Ovary (tissue), 3 donors: ENCODE measurements at regions not wholly inside any gene's neighbourhood (a gene's known extent, or its start where the extent isn't known, plus 50 kb on each side); places are given as distances from the start of the nearest gene placed in this dataset.

Experiments
- EP300 ChIP-seq: sonication (generic); formaldehyde crosslinking; IDR thresholded peaks from one replicate; pipeline ENCODE4 v1.6.1; 2017; ENCODE audit warnings: antibody characterized with exemption
- POLR2A ChIP-seq: fragments of 450-650 bp; IDR thresholded peaks from one replicate; pipeline ENCODE4 v1.6.1; 2017; ENCODE audit warnings: antibody characterized with exemption, mild to moderate bottlenecking, moderate library complexity
- TF ChIP-seq, protein P1 (sequence below), 3 donors: fragments of 450-650 bp in 2 of 3; fragments of 200-600 bp in 1 of 3; IDR thresholded peaks; one replicate each; pipeline versions ENCODE4 v1.5.1 to v1.8.0; 2016 to 2022; ENCODE audit warnings: antibody characterized with exemption in 3 of 3, mild to moderate bottlenecking in 1 of 3
- donor health status: DM: no; HTN: no; CAD: no.

- TF ChIP-seq EP300 (no peak), POLR2A (no peak)
- TF ChIP-seq, protein P1, sequence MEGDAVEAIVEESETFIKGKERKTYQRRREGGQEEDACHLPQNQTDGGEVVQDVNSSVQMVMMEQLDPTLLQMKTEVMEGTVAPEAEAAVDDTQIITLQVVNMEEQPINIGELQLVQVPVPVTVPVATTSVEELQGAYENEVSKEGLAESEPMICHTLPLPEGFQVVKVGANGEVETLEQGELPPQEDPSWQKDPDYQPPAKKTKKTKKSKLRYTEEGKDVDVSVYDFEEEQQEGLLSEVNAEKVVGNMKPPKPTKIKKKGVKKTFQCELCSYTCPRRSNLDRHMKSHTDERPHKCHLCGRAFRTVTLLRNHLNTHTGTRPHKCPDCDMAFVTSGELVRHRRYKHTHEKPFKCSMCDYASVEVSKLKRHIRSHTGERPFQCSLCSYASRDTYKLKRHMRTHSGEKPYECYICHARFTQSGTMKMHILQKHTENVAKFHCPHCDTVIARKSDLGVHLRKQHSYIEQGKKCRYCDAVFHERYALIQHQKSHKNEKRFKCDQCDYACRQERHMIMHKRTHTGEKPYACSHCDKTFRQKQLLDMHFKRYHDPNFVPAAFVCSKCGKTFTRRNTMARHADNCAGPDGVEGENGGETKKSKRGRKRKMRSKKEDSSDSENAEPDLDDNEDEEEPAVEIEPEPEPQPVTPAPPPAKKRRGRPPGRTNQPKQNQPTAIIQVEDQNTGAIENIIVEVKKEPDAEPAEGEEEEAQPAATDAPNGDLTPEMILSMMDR (IDR thresholded peaks at IDR 0.05) = no peak
Measured at GRCh38 chr6:63502156-63502555, 70.1 kb upstream of the LOC128125822 start.
